HCT116 (cell line): ENCODE measurements at regions not wholly inside any gene's neighbourhood (a gene's known extent, or its start where the extent isn't known, plus 50 kb on each side); places are given as distances from the start of the nearest gene placed in this dataset.

Experiments
- ATAC-seq: fragments of 200-7000 bp; cut with Tn5 transposase; 2 replicates; pipeline ENCODE4 v1.9.1; 2020; ENCODE audit warnings: mild to moderate bottlenecking, moderate library complexity
- BruUV-seq: library from RNA; stranded (reverse); fragments of 400-500 nt; replicated peaks from 2 replicates; lab custom pipeline; 2021; lab: Mats Ljungman, UMichigan
- CTCF ChIA-PET: fragments of 300-600 bp; sonication (Branson Sonifier 250); formaldehyde crosslinking; loops from one replicate; lab custom pipeline; 2021; ENCODE audit warnings: antibody characterized with exemption; lab: Charles Lee
- POLR2A ChIA-PET: fragments of 300-600, 350-600 bp; sonication (Branson Sonifier 250); formaldehyde crosslinking; loops from one replicate; lab custom pipeline; 2021; ENCODE audit warnings: antibody characterized with exemption; lab: Charles Lee
- RAD21 ChIA-PET, 2 experiments: fragments of 300-600 bp; sonication (Branson Sonifier 250); formaldehyde crosslinking; loops; one replicate each; lab custom pipeline; 2023; ENCODE audit warnings: low total read pairs in 2 of 2; ENCODE audit not compliant: uncharacterized antibody in 2 of 2, unreplicated experiment in 2 of 2, low non-redundant PET in 1 of 2; lab: Charles Lee
- DNase-seq: peaks from one replicate; pipeline ENCODE4 v3.0.0-alpha.2; 2010; ENCODE audit warnings: low read depth, low spot score
- H2AFZ ChIP-seq: fragments of 200-600 bp; shearing (Covaris generic), sonication (generic); 2 replicates; pipeline ENCODE4 v1.6.1; 2017; ENCODE audit warnings: low read depth, mixed run types, mixed read lengths, antibody characterized with exemption, low read length; ENCODE audit not compliant: poor library complexity, severe bottlenecking
- H3K27ac ChIP-seq: 2 replicates; pipeline ENCODE4 v1.5.1; 2012; ENCODE audit warnings: low read depth, low read length
- H3K27me3 ChIP-seq: fragments of 200-600 bp; sonication (generic); 2 replicates; pipeline ENCODE4 v1.6.1; 2016; ENCODE audit warnings: mixed run types, low read length, mixed read lengths; ENCODE audit not compliant: insufficient read depth
- H3K36me3 ChIP-seq, 2 experiments: fragments of 200-500 bp in 1 of 2; fragments of 200-600 bp in 1 of 2; sonication (Bioruptor generic) in 1 of 2; sonication (generic) in 1 of 2; 2 replicates each; pipeline versions ENCODE4 v1.5.1 to v1.6.1; 2014 to 2016; ENCODE audit warnings: low read length in 2 of 2, inconsistent platforms in 1 of 2, mixed read lengths in 1 of 2, mixed run types in 1 of 2; ENCODE audit not compliant: insufficient read depth in 2 of 2, control insufficient read depth in 1 of 2
- H3K4me1 ChIP-seq, 2 experiments: fragments of 200-600 bp in 1 of 2; sonication (generic) in 1 of 2; 2 replicates each; pipeline versions ENCODE4 v1.5.1 to v1.6.1; 2012 to 2017; ENCODE audit warnings: low read length in 2 of 2, inconsistent platforms in 1 of 2, mild to moderate bottlenecking in 1 of 2, mixed read lengths in 1 of 2, mixed run types in 1 of 2, moderate library complexity in 1 of 2; ENCODE audit not compliant: insufficient read depth in 2 of 2, control insufficient read depth in 1 of 2
- H3K4me2 ChIP-seq: fragments of 200-600 bp; sonication (generic); 2 replicates; pipeline ENCODE4 v1.6.1; 2017; ENCODE audit warnings: mixed run types, low read length, mixed read lengths
- H3K4me3 ChIP-seq, 2 experiments: fragments of 200-600 bp in 1 of 2; sonication (generic) in 1 of 2; replicated peaks in 1 of 2; 2 replicates each; pipeline ENCODE4 v1.5.1; 2011 to 2016; ENCODE audit warnings: low read length in 2 of 2, control low read depth in 1 of 2, low read depth in 1 of 2, mild to moderate bottlenecking in 1 of 2, mixed read lengths in 1 of 2, mixed run types in 1 of 2
- H3K79me2 ChIP-seq: fragments of 200-600 bp; sonication (generic); 2 replicates; pipeline ENCODE4 v1.6.1; 2017; ENCODE audit warnings: mild to moderate bottlenecking, mixed run types, low read length, moderate library complexity, mixed read lengths; ENCODE audit not compliant: insufficient read depth
- H3K9ac ChIP-seq: fragments of 200-600 bp; sonication (generic); 2 replicates; pipeline ENCODE4 v1.6.1; 2016; ENCODE audit warnings: low read length, mixed read lengths
- H3K9me2 ChIP-seq: fragments of 200-600 bp; sonication (generic), shearing (Covaris generic); 2 replicates; pipeline ENCODE4 v1.6.1; 2017; ENCODE audit warnings: mixed run types, mild to moderate bottlenecking, moderate library complexity; ENCODE audit not compliant: insufficient read depth
- H3K9me3 ChIP-seq, 2 experiments: fragments of 200-500 bp in 1 of 2; fragments of 200-600 bp in 1 of 2; sonication (Bioruptor generic) in 1 of 2; sonication (generic) in 1 of 2; 2 replicates each; pipeline ENCODE4 v1.6.1; 2014 to 2017; ENCODE audit warnings: low read length in 2 of 2, mixed read lengths in 2 of 2, inconsistent platforms in 1 of 2, low read depth in 1 of 2, mild to moderate bottlenecking in 1 of 2, mixed run types in 1 of 2, moderate library complexity in 1 of 2; ENCODE audit not compliant: control insufficient read depth in 1 of 2, insufficient read depth in 1 of 2
- H4K20me1 ChIP-seq: fragments of 200-600 bp; sonication (generic), shearing (Covaris generic); 2 replicates; pipeline ENCODE4 v1.6.1; 2017; ENCODE audit warnings: mixed run types, mild to moderate bottlenecking, moderate library complexity; ENCODE audit not compliant: insufficient read depth
- CEBPB ChIP-seq: IDR thresholded peaks from 2 replicates; pipeline ENCODE4 v1.6.1; 2012; ENCODE audit warnings: low read depth
- CTCF ChIP-seq, 3 experiments: fragments of 200-600 bp in 1 of 3; sonication (generic) in 1 of 3; IDR thresholded peaks in 2 of 3; conservative IDR thresholded peaks in 1 of 3; 2 replicates each; pipeline ENCODE4 v1.5.1; 2012 to 2017; ENCODE audit warnings: low read depth in 2 of 3, low read length in 2 of 3, antibody characterized with exemption in 1 of 3, borderline replicate concordance in 1 of 3, control low read depth in 1 of 3, mild to moderate bottlenecking in 1 of 3, mixed read lengths in 1 of 3, mixed run types in 1 of 3, moderate library complexity in 1 of 3; ENCODE audit not compliant: insufficient read depth in 1 of 3
- EGR1 ChIP-seq: IDR thresholded peaks from 2 replicates; pipeline ENCODE4 v1.6.1; 2012; ENCODE audit warnings: low read depth
- ELF1 ChIP-seq: IDR thresholded peaks from 2 replicates; pipeline ENCODE4 v1.6.1; 2012; ENCODE audit warnings: low read depth, borderline replicate concordance
- EZH2 ChIP-seq: fragments of 200-600 bp; sonication (generic); IDR thresholded peaks from 2 replicates; pipeline ENCODE4 v1.6.1; 2017; ENCODE audit warnings: antibody characterized with exemption, mixed run types
- EZH2phosphoT487 ChIP-seq: fragments of 200-600 bp; IDR thresholded peaks from 2 replicates; pipeline ENCODE4 v1.6.1; 2018; ENCODE audit warnings: antibody characterized with exemption, borderline replicate concordance
- FOSL1 ChIP-seq: IDR thresholded peaks from 2 replicates; pipeline ENCODE4 v1.6.1; 2012; ENCODE audit warnings: low read depth
- JUND ChIP-seq: IDR thresholded peaks from 2 replicates; pipeline ENCODE4 v1.6.1; 2012
- POLR2A ChIP-seq: IDR thresholded peaks from 2 replicates; pipeline ENCODE4 v1.7.0; 2011; ENCODE audit warnings: borderline replicate concordance; ENCODE audit not compliant: insufficient read depth, insufficient read length; ENCODE audit errors: extremely low read depth
- POLR2AphosphoS5 ChIP-seq: IDR thresholded peaks from 2 replicates; pipeline ENCODE4 v1.6.1; 2011; ENCODE audit warnings: mild to moderate bottlenecking, low read depth, low read length, moderate library complexity
- RAD21 ChIP-seq: IDR thresholded peaks from 2 replicates; pipeline ENCODE4 v1.6.1; 2012; ENCODE audit warnings: low read depth, mild to moderate bottlenecking
- SIN3A ChIP-seq: IDR thresholded peaks from 2 replicates; pipeline ENCODE4 v1.6.1; 2012; ENCODE audit warnings: low read depth
- SP1 ChIP-seq: IDR thresholded peaks from 2 replicates; pipeline ENCODE4 v1.6.1; 2012; ENCODE audit warnings: low read depth
- SRF ChIP-seq: IDR thresholded peaks from 2 replicates; pipeline ENCODE4 v1.6.1; 2012; ENCODE audit warnings: low read depth
- TCF7L2 ChIP-seq: IDR thresholded peaks from 2 replicates; pipeline ENCODE4 v1.7.0; 2011; ENCODE audit warnings: borderline replicate concordance, inconsistent platforms; ENCODE audit not compliant: insufficient read depth, insufficient read length; ENCODE audit errors: extremely low read depth
- ZBTB33 ChIP-seq: IDR thresholded peaks from 2 replicates; pipeline ENCODE4 v1.6.1; 2011; ENCODE audit warnings: mild to moderate bottlenecking, low read length, moderate library complexity; ENCODE audit not compliant: insufficient replicate concordance; ENCODE audit errors: extremely low read depth
- ZNF274 ChIP-seq: fragments of 200-500 bp; sonication (Bioruptor generic); IDR thresholded peaks from 2 replicates; pipeline ENCODE4 v1.6.1; 2014; ENCODE audit warnings: mild to moderate bottlenecking, low read depth, low read length, inconsistent platforms
- intact Hi-C: fragments of 100-400 bp; cut with micrococcal nuclease; formaldehyde crosslinking; loops from 2 replicates; pipeline ENCODE4 v1.10.0; 2022
- TF ChIP-seq, protein P1 (sequence below): IDR thresholded peaks from 2 replicates; pipeline ENCODE4 v1.6.1; 2012; ENCODE audit warnings: low read depth
- TF ChIP-seq, protein P2 (sequence below): IDR thresholded peaks from 2 replicates; pipeline ENCODE4 v1.6.1; 2012
- TF ChIP-seq, protein P3 (sequence below): IDR thresholded peaks from 2 replicates; pipeline ENCODE4 v1.6.1; 2012

DNA sequence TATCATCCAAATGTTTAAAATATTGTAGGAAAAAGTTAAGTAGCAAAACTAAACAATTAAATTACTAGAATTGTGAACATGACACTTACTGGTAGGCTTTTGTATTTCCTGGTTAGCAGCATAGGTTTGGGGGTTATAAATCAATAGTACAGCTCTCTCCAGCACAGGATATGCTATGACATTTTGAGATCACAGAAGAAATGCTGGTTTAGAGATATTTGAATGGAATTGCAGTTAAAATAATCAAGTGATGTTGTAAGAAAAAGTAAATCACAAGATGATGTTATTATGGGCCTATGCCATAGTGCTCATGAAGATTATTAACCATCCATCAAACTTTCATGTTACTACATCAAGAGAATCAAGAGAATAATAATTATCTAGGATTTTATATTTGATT, 1079.9 kb upstream of the SLIT2 start:
- Histone ChIP-seq H3K9me3 (no peaks in the 10 kb centered on the region), H3K79me2 (no peaks in the 10 kb centered on the region), H3K27ac (no peak overlapping the region), H3K9me2 (no peaks in the 10 kb centered on the region), H3K36me3 (no peaks in the 10 kb centered on the region), H3K9ac (no peak overlapping the region), H4K20me1 (no peaks in the 10 kb centered on the region), H2AFZ (no peak overlapping the region), H3K27me3 (no peaks in the 10 kb centered on the region), H3K4me2 (no peak overlapping the region), H3K4me3 (no peak overlapping the region), H3K4me1 (no peaks in the 10 kb centered on the region)
- BruUV-seq: no TSS peak
- TF ChIP-seq, protein P1, sequence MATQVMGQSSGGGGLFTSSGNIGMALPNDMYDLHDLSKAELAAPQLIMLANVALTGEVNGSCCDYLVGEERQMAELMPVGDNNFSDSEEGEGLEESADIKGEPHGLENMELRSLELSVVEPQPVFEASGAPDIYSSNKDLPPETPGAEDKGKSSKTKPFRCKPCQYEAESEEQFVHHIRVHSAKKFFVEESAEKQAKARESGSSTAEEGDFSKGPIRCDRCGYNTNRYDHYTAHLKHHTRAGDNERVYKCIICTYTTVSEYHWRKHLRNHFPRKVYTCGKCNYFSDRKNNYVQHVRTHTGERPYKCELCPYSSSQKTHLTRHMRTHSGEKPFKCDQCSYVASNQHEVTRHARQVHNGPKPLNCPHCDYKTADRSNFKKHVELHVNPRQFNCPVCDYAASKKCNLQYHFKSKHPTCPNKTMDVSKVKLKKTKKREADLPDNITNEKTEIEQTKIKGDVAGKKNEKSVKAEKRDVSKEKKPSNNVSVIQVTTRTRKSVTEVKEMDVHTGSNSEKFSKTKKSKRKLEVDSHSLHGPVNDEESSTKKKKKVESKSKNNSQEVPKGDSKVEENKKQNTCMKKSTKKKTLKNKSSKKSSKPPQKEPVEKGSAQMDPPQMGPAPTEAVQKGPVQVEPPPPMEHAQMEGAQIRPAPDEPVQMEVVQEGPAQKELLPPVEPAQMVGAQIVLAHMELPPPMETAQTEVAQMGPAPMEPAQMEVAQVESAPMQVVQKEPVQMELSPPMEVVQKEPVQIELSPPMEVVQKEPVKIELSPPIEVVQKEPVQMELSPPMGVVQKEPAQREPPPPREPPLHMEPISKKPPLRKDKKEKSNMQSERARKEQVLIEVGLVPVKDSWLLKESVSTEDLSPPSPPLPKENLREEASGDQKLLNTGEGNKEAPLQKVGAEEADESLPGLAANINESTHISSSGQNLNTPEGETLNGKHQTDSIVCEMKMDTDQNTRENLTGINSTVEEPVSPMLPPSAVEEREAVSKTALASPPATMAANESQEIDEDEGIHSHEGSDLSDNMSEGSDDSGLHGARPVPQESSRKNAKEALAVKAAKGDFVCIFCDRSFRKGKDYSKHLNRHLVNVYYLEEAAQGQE: no peak
- TF ChIP-seq CTCF (IDR thresholded peaks at IDR 0.05 in 2 of 3, conservative IDR thresholded peaks at IDR 0.05 in 1 of 3; ENCODE audit: borderline replicate concordance in 1 of 3, insufficient read depth in 1 of 3, low read depth in 2 of 3, low read length in 2 of 3): no peak
- TF ChIP-seq ELF1: no peak
- TF ChIP-seq POLR2AphosphoS5: no peak
- no peak for TF ChIP-seq FOSL1
- TF ChIP-seq SP1: no peak
- no peak for TF ChIP-seq SRF
- TF ChIP-seq TCF7L2: no peak
- TF ChIP-seq, protein P2, sequence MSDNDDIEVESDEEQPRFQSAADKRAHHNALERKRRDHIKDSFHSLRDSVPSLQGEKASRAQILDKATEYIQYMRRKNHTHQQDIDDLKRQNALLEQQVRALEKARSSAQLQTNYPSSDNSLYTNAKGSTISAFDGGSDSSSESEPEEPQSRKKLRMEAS: no peak
- TF ChIP-seq CEBPB: no peak
- no peak for TF ChIP-seq EZH2phosphoT487
- no peak for TF ChIP-seq RAD21
- TF ChIP-seq POLR2A: no peak
- no peak for TF ChIP-seq EGR1
- TF ChIP-seq, protein P3, sequence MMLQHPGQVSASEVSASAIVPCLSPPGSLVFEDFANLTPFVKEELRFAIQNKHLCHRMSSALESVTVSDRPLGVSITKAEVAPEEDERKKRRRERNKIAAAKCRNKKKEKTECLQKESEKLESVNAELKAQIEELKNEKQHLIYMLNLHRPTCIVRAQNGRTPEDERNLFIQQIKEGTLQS: no peak
- TF ChIP-seq SIN3A: no peak
- no peak for TF ChIP-seq ZNF274
- no peak for TF ChIP-seq JUND
- TF ChIP-seq EZH2: no peak
- TF ChIP-seq ZBTB33: no peak
- no peak for ATAC-seq
- intact Hi-C loops: no loop called here
- RAD21 ChIA-PET: no interaction called here
- POLR2A ChIA-PET: no interaction called here
- CTCF ChIA-PET: no interaction called here
- DNase-seq: no peak
